ENCODE measurements at regions not wholly inside any gene's neighbourhood (a gene's known extent, or its start where the extent isn't known, plus 50 kb on each side); places are given as distances from the start of the nearest gene placed in this dataset.

DNA sequence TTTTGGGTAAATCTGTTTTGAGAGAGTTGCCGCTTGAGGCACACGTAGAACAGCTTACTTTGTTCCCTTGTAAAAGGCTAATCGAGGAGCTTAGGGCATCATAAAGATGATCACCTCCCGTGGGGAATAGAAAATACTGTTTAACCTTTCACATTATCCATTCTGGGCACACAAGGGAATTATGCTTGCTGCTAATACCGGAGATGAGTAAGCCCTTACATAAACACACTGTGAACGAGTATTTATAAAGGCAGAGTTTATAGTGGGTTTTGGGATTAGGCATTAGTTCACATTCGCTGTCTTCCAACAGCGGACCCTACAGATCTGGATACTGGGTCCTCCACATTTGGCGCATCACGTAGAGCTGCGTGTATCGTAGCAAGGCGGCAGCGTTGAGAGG lies 51.2 kb upstream of the CNTNAP4 start:
- no peak for TF ChIP-seq POLR2A (IDR thresholded peaks at IDR 0.05)
- TF ChIP-seq, protein P1, sequence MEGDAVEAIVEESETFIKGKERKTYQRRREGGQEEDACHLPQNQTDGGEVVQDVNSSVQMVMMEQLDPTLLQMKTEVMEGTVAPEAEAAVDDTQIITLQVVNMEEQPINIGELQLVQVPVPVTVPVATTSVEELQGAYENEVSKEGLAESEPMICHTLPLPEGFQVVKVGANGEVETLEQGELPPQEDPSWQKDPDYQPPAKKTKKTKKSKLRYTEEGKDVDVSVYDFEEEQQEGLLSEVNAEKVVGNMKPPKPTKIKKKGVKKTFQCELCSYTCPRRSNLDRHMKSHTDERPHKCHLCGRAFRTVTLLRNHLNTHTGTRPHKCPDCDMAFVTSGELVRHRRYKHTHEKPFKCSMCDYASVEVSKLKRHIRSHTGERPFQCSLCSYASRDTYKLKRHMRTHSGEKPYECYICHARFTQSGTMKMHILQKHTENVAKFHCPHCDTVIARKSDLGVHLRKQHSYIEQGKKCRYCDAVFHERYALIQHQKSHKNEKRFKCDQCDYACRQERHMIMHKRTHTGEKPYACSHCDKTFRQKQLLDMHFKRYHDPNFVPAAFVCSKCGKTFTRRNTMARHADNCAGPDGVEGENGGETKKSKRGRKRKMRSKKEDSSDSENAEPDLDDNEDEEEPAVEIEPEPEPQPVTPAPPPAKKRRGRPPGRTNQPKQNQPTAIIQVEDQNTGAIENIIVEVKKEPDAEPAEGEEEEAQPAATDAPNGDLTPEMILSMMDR (IDR thresholded peaks at IDR 0.05) = no peak
- TF ChIP-seq POLR2AphosphoS5 (IDR thresholded peaks at IDR 0.05; ENCODE audit: insufficient read depth in 1 of 2, low read depth in 1 of 2) = no peak
